ENCODE measurements at regions not wholly inside any gene's neighbourhood (a gene's known extent, or its start where the extent isn't known, plus 50 kb on each side); places are given as distances from the start of the nearest gene placed in this dataset.
A peak's percentile ranks its signal among the peaks of the same experiment; 100 is the strongest.

- ATAC-seq (replicated peaks in 6 of 8): no peak
- Histone ChIP-seq H3K4me1 (replicated peaks in 1 of 2) (peaks cover 2 to 3% of the 10 kb centered on the region in 2 donors), H3K27ac (no peak overlapping the region), H3K4me3 (no peak overlapping the region)
- in situ Hi-C loops (cut with MboI; ENCODE audit: low pct_unique_long_range_greater_than_20kb in 2 of 9, low sequenced_read_pairs in 9 of 9, unreplicated experiment in 9 of 9): no loop called here
- WGBS, 10 experiments: 0 to 87% (median 68%) methylated on average over 1 to 5 of the region's 5 CpGs
These were observed 262.4 kb upstream of the RMST start for GRCh38 chr12:97200181-97200580.

- Histone ChIP-seq H3K27ac (no peak overlapping the region), H3K4me3 (no peak overlapping the region), H3K4me1 (replicated peaks in 1 of 2) (peaks cover 2 to 3% of the 10 kb centered on the region in 2 donors)
- in situ Hi-C loops (cut with MboI; ENCODE audit: low pct_unique_long_range_greater_than_20kb in 2 of 9, low sequenced_read_pairs in 9 of 9, unreplicated experiment in 9 of 9): no loop called here
- 0 to 88% (median 42%) methylated on average over 1 to 2 of the region's 3 CpGs; no CpG with 5 or more reads in 6 of the 10 experiments for WGBS, 10 experiments
- no peak for ATAC-seq (replicated peaks in 6 of 8)
These were observed 259.2 kb upstream of the RMST start for GRCh38 chr12:97203408-97203807.

GRCh38 chr12:97209997-97210396 is 252.6 kb upstream of the RMST start:
- Histone ChIP-seq H3K27ac (no peak overlapping the region), H3K4me3 (no peak overlapping the region), H3K4me1 (replicated peaks in 1 of 2) (peaks cover 0 to 7% of the 10 kb centered on the region in 2 donors)
- 0 to 100% (median 80%) methylated on average over 1 of the region's 1 CpG; no CpG with 5 or more reads in 4 of the 10 experiments for WGBS, 10 experiments
- in situ Hi-C loops (cut with MboI; ENCODE audit: low pct_unique_long_range_greater_than_20kb in 2 of 9, low sequenced_read_pairs in 9 of 9, unreplicated experiment in 9 of 9): no loop called here
- ATAC-seq (replicated peaks in 6 of 8): peak in 3 of 8 experiments; percentile 36 to 73 (median 57)

- in situ Hi-C loops (cut with MboI; ENCODE audit: low pct_unique_long_range_greater_than_20kb in 2 of 9, low sequenced_read_pairs in 9 of 9, unreplicated experiment in 9 of 9): no loop called here
- Histone ChIP-seq H3K4me3 (no peak overlapping the region), H3K4me1 (replicated peaks in 1 of 2) (peaks cover 14 to 17% of the 10 kb centered on the region in 2 donors), H3K27ac (no peak overlapping the region)
- WGBS, 10 experiments: 0 to 50% (median 38%) methylated on average over 1 of the region's 1 CpG; no CpG with 5 or more reads in 5 of the 10 experiments
- ATAC-seq (replicated peaks in 6 of 8): peak in 2 of 8 experiments; percentile 18 to 24
These were observed 251.1 kb upstream of the RMST start for GRCh38 chr12:97211416-97211930.

GRCh38 chr12:97216848-97217247 is 245.8 kb upstream of the RMST start:
- in situ Hi-C loops (cut with MboI; ENCODE audit: low pct_unique_long_range_greater_than_20kb in 2 of 9, low sequenced_read_pairs in 9 of 9, unreplicated experiment in 9 of 9): no loop called here
- peak in 5 of 8 experiments; percentile 42 to 65 (median 58) for ATAC-seq (replicated peaks in 6 of 8)
- WGBS, 10 experiments: 0 to 43% (median 10%) methylated on average over 1 of the region's 1 CpG; no CpG with 5 or more reads in 1 of the 10 experiments
- Histone ChIP-seq H3K4me3 (no peak overlapping the region), H3K4me1 (replicated peaks in 1 of 2) (peaks cover 26 to 35% of the 10 kb centered on the region in 2 donors), H3K27ac (no peak overlapping the region)

GRCh38 chr12:97222391-97222790 is 240.2 kb upstream of the RMST start:
- Histone ChIP-seq H3K4me1 (replicated peaks in 1 of 2) (peaks cover 9 to 11% of the 10 kb centered on the region in 2 donors), H3K4me3 (no peak overlapping the region), H3K27ac (no peak overlapping the region)
- WGBS, 10 experiments: 0 to 100% (median 86%) methylated on average over 1 of the region's 1 CpG; no CpG with 5 or more reads in 1 of the 10 experiments
- in situ Hi-C loops (cut with MboI; ENCODE audit: low pct_unique_long_range_greater_than_20kb in 2 of 9, low sequenced_read_pairs in 9 of 9, unreplicated experiment in 9 of 9): no loop called here
- ATAC-seq (replicated peaks in 6 of 8): no peak

- peaks cover 0 to under 1% of the 10 kb centered on the region in 2 donors for H3K4me1 ChIP-seq (replicated peaks in 1 of 2)
- H3K27ac ChIP-seq: no peak overlapping the region
- 11 to 100% (median 100%) methylated on average over 1 of the region's 1 CpG; no CpG with 5 or more reads in 3 of the 10 experiments for WGBS, 10 experiments
- no peak overlapping the region for H3K4me3 ChIP-seq
- in situ Hi-C loops (cut with MboI; ENCODE audit: low pct_unique_long_range_greater_than_20kb in 2 of 9, low sequenced_read_pairs in 9 of 9, unreplicated experiment in 9 of 9): no loop called here
- no peak for ATAC-seq (replicated peaks in 6 of 8)
These were observed 239.2 kb upstream of the RMST start for GRCh38 chr12:97223419-97223818.

GRCh38 chr12:97229004-97229403 is 233.6 kb upstream of the RMST start:
- Histone ChIP-seq H3K4me1 (replicated peaks in 1 of 2) (no peaks in the 10 kb centered on the region), H3K27ac (no peak overlapping the region), H3K4me3 (no peak overlapping the region)
- ATAC-seq (replicated peaks in 6 of 8): peak in 1 of 8 experiments; percentile 72
- 0 to 96% (median 70%) methylated on average over 1 to 5 of the region's 5 CpGs; no CpG with 5 or more reads in 1 of the 10 experiments for WGBS, 10 experiments
- in situ Hi-C loops (cut with MboI; ENCODE audit: low pct_unique_long_range_greater_than_20kb in 2 of 9, low sequenced_read_pairs in 9 of 9, unreplicated experiment in 9 of 9): no loop called here

GRCh38 chr12:97235102-97235501 is 227.5 kb upstream of the RMST start:
- Histone ChIP-seq H3K27ac (no peak overlapping the region), H3K4me1 (replicated peaks in 1 of 2) (peaks cover 5% of the 10 kb centered on the region in 2 donors), H3K4me3 (no peak overlapping the region)
- WGBS, 10 experiments: 45 to 92% (median 63%) methylated on average over 1 to 8 of the region's 10 CpGs; no CpG with 5 or more reads in 3 of the 10 experiments
- no peak for ATAC-seq (replicated peaks in 6 of 8)
- in situ Hi-C loops (cut with MboI; ENCODE audit: low pct_unique_long_range_greater_than_20kb in 2 of 9, low sequenced_read_pairs in 9 of 9, unreplicated experiment in 9 of 9): no loop called here

- H3K27ac ChIP-seq: no peak overlapping the region
- peaks cover 46 to 49% of the 10 kb centered on the region in 2 donors for H3K4me1 ChIP-seq (replicated peaks in 1 of 2)
- WGBS, 10 experiments: 12 to 33% methylated on average over 1 to 3 of the region's 4 CpGs; no CpG with 5 or more reads in 8 of the 10 experiments
- in situ Hi-C loops (cut with MboI; ENCODE audit: low pct_unique_long_range_greater_than_20kb in 2 of 9, low sequenced_read_pairs in 9 of 9, unreplicated experiment in 9 of 9): no loop called here
- peak in 5 of 8 experiments; percentile 83 to 87 (median 85) for ATAC-seq (replicated peaks in 6 of 8)
- H3K4me3 ChIP-seq: no peak overlapping the region
These were observed 216.2 kb upstream of the RMST start for GRCh38 chr12:97246368-97246767.

GRCh38 chr12:97250483-97250882 is 212.1 kb upstream of the RMST start:
- WGBS, 10 experiments: 7 to 100% (median 90%) methylated on average over 1 to 4 of the region's 4 CpGs
- Histone ChIP-seq H3K4me3 (no peak overlapping the region), H3K4me1 (replicated peaks in 1 of 2) (peaks cover 43 to 47% of the 10 kb centered on the region in 2 donors), H3K27ac (no peak overlapping the region)
- in situ Hi-C loops (cut with MboI; ENCODE audit: low pct_unique_long_range_greater_than_20kb in 2 of 9, low sequenced_read_pairs in 9 of 9, unreplicated experiment in 9 of 9): no loop called here
- no peak for ATAC-seq (replicated peaks in 6 of 8)

GRCh38 chr12:97257726-97258125 is 204.9 kb upstream of the RMST start:
- ATAC-seq (replicated peaks in 6 of 8): peak in 1 of 8 experiments; percentile 52
- H3K27ac ChIP-seq: no peak overlapping the region
- H3K4me3 ChIP-seq: no peak overlapping the region
- H3K4me1 ChIP-seq (replicated peaks in 1 of 2): peaks cover 37 to 46% of the 10 kb centered on the region in 2 donors
- in situ Hi-C loops (cut with MboI; ENCODE audit: low pct_unique_long_range_greater_than_20kb in 2 of 9, low sequenced_read_pairs in 9 of 9, unreplicated experiment in 9 of 9): no loop called here
- 0 to 100% (median 77%) methylated on average over 1 to 3 of the region's 3 CpGs; no CpG with 5 or more reads in 4 of the 10 experiments for WGBS, 10 experiments

GRCh38 chr12:97259098-97259497 is 203.5 kb upstream of the RMST start:
- Histone ChIP-seq H3K27ac (no peak overlapping the region), H3K4me3 (no peak overlapping the region), H3K4me1 (replicated peaks in 1 of 2) (peaks cover 29 to 33% of the 10 kb centered on the region in 2 donors)
- WGBS, 10 experiments: 0 to 82% (median 33%) methylated on average over 1 to 2 of the region's 2 CpGs; no CpG with 5 or more reads in 1 of the 10 experiments
- ATAC-seq (replicated peaks in 6 of 8): peak in 3 of 8 experiments; percentile 53 to 76 (median 72)
- in situ Hi-C loops (cut with MboI; ENCODE audit: low pct_unique_long_range_greater_than_20kb in 2 of 9, low sequenced_read_pairs in 9 of 9, unreplicated experiment in 9 of 9): no loop called here

- 20 to 94% (median 69%) methylated on average over 2 to 7 of the region's 9 CpGs; no CpG with 5 or more reads in 4 of the 10 experiments for WGBS, 10 experiments
- no peak for ATAC-seq (replicated peaks in 6 of 8)
- in situ Hi-C loops (cut with MboI; ENCODE audit: low pct_unique_long_range_greater_than_20kb in 2 of 9, low sequenced_read_pairs in 9 of 9, unreplicated experiment in 9 of 9): no loop called here
- no peak overlapping the region for H3K27ac ChIP-seq
- no peak overlapping the region for H3K4me3 ChIP-seq
- peaks cover 20 to 33% of the 10 kb centered on the region in 2 donors for H3K4me1 ChIP-seq (replicated peaks in 1 of 2)
These were observed 201.8 kb upstream of the RMST start for GRCh38 chr12:97260786-97261185.
